Peyer's patch (tissue), 4 donors: ENCODE measurements at regions not wholly inside any gene's neighbourhood (a gene's known extent, or its start where the extent isn't known, plus 50 kb on each side); places are given as distances from the start of the nearest gene placed in this dataset.
A peak's percentile ranks its signal among the peaks of the same experiment; 100 is the strongest.

Experiments
- POLR2A ChIP-seq, 2 donors: fragments of 450-650 bp; IDR thresholded peaks; one replicate each; pipeline ENCODE4 v1.5.1; 2017; ENCODE audit warnings: antibody characterized with exemption in 2 of 2, mild to moderate bottlenecking in 2 of 2, moderate library complexity in 2 of 2
- TF ChIP-seq, protein P1 (sequence below), 6 experiments: fragments of 450-650 bp in 4 of 6; fragments of 200-600 bp in 2 of 6; sonication (generic) in 1 of 6; IDR thresholded peaks; one replicate each; pipeline ENCODE4 v1.5.1; 2017 to 2019; ENCODE audit warnings: antibody characterized with exemption in 6 of 6, mild to moderate bottlenecking in 3 of 6, moderate library complexity in 1 of 6

DNA sequence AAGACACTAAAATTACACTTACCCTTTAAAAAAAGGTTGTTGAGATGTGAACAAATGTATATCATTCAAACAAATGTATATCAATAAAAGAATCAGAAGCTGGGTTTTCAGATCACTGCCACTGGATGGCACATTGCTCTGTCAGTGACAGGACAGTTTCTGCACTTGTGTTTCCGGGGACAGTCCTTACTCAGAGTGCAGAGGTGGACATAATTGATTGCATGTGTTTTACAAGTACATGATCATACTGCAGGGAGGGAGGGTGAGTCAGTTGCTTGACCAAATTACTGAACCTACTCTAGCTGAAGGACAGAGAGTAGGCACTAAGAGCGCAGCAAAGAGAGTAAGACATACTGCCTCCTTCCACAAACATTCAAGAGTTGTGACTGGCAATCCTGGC, 302.3 kb downstream of the TENT5A start:
- no peak for TF ChIP-seq POLR2A (IDR thresholded peaks at IDR 0.05)
- TF ChIP-seq, protein P1, sequence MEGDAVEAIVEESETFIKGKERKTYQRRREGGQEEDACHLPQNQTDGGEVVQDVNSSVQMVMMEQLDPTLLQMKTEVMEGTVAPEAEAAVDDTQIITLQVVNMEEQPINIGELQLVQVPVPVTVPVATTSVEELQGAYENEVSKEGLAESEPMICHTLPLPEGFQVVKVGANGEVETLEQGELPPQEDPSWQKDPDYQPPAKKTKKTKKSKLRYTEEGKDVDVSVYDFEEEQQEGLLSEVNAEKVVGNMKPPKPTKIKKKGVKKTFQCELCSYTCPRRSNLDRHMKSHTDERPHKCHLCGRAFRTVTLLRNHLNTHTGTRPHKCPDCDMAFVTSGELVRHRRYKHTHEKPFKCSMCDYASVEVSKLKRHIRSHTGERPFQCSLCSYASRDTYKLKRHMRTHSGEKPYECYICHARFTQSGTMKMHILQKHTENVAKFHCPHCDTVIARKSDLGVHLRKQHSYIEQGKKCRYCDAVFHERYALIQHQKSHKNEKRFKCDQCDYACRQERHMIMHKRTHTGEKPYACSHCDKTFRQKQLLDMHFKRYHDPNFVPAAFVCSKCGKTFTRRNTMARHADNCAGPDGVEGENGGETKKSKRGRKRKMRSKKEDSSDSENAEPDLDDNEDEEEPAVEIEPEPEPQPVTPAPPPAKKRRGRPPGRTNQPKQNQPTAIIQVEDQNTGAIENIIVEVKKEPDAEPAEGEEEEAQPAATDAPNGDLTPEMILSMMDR (IDR thresholded peaks at IDR 0.05) = peak in 1 of 6 experiments; percentile 20
